Gastrocnemius medialis (tissue), 4 donors: ENCODE measurements at regions not wholly inside any gene's neighbourhood (a gene's known extent, or its start where the extent isn't known, plus 50 kb on each side); places are given as distances from the start of the nearest gene placed in this dataset.

Experiments used
- ATAC-seq, 2 donors: fragments of 150-250 bp; one replicate each; pipeline ENCODE4 v1.9.1; 2016
- DNase-seq, 2 donors: peaks; one replicate each; pipeline ENCODE4 v3.0.0-alpha.2; 2019
- H3K27ac ChIP-seq, 4 donors: fragments of 200-600 bp; sonication (generic); 1 replicate in 1 of 4; 2 replicates in 3 of 4; pipeline ENCODE4 v1.5.1; 2016 to 2018; ENCODE audit warnings: mild to moderate bottlenecking in 2 of 4, moderate library complexity in 1 of 4
- H3K27me3 ChIP-seq, 3 donors: fragments of 200-600 bp; sonication (generic) in 2 of 3; 1 replicate in 1 of 3; 2 replicates in 2 of 3; pipeline versions ENCODE4 v1.5.1 to v1.6.0; 2016 to 2019; ENCODE audit warnings: mild to moderate bottlenecking in 1 of 3, moderate library complexity in 1 of 3
- H3K36me3 ChIP-seq, 2 donors: fragments of 200-600 bp; sonication (generic) in 1 of 2; one replicate each; pipeline ENCODE4 v1.5.1; 2017 to 2018
- H3K4me1 ChIP-seq, 2 donors: fragments of 200-600 bp; sonication (generic) in 1 of 2; one replicate each; pipeline ENCODE4 v1.5.1; 2016 to 2017; ENCODE audit warnings: mild to moderate bottlenecking in 2 of 2
- H3K4me3 ChIP-seq, 4 donors: fragments of 200-600 bp; sonication (generic) in 3 of 4; 1 replicate in 1 of 4; 2 replicates in 3 of 4; pipeline ENCODE4 v1.5.1; 2016 to 2019; ENCODE audit warnings: mild to moderate bottlenecking in 2 of 4
- H3K9me3 ChIP-seq, 3 donors: fragments of 200-600 bp; sonication (generic) in 2 of 3; 1 replicate in 1 of 3; 2 replicates in 2 of 3; pipeline ENCODE4 v1.5.1; 2016 to 2019
- CTCF ChIP-seq, 5 experiments: fragments of 450-650 bp in 3 of 5; fragments of 200-600 bp in 2 of 5; sonication (generic) in 2 of 5; IDR thresholded peaks in 4 of 5; conservative IDR thresholded peaks in 1 of 5; 1 replicate in 4 of 5; 2 replicates in 1 of 5; pipeline ENCODE4 v1.5.1; 2016 to 2019; ENCODE audit warnings: antibody characterized with exemption in 5 of 5, mild to moderate bottlenecking in 3 of 5, moderate library complexity in 3 of 5
- POLR2A ChIP-seq, 2 donors: fragments of 450-650 bp; IDR thresholded peaks; one replicate each; pipeline ENCODE4 v1.6.1; 2017; ENCODE audit warnings: antibody characterized with exemption in 2 of 2, mild to moderate bottlenecking in 2 of 2, moderate library complexity in 2 of 2
- in situ Hi-C, 4 donors: fragments of 200-750 bp; cut with MboI; loops; one replicate each; pipeline versions ENCODE4 v1.15.0 to v1.8.0; 2017; ENCODE audit warnings: low sequenced_read_pairs in 4 of 4
- intact Hi-C: fragments of 100-400 bp; cut with DNase I; formaldehyde crosslinking; loops from one replicate; pipeline ENCODE4 v1.15.1; 2023; ENCODE audit warnings: low total_unique reads

- Histone ChIP-seq H3K27ac (no peak overlapping the region), H3K27me3 (no peaks in the 10 kb centered on the region), H3K9me3 (no peaks in the 10 kb centered on the region), H3K4me1 (no peaks in the 10 kb centered on the region), H3K4me3 (no peak overlapping the region), H3K36me3 (no peaks in the 10 kb centered on the region)
- no peak for ATAC-seq
- in situ Hi-C loops = no loop called here
- DNase-seq = no peak
- intact Hi-C loops = no loop called here
- TF ChIP-seq POLR2A (IDR thresholded peaks at IDR 0.05) (no peak), CTCF (IDR thresholded peaks at IDR 0.05 in 4 of 5, conservative IDR thresholded peaks at IDR 0.05 in 1 of 5) (no peak)
Observed at GRCh38 chr6:104404377-104404776, 455.3 kb downstream of the HACE1 start.

- intact Hi-C loops = no loop called here
- ATAC-seq (no peak), DNase-seq (no peak)
- Histone ChIP-seq H3K4me3 (no peak overlapping the region), H3K9me3 (no peaks in the 10 kb centered on the region), H3K27ac (no peak overlapping the region), H3K36me3 (no peaks in the 10 kb centered on the region), H3K4me1 (no peaks in the 10 kb centered on the region), H3K27me3 (no peaks in the 10 kb centered on the region)
- TF ChIP-seq POLR2A (IDR thresholded peaks at IDR 0.05) = no peak
- TF ChIP-seq CTCF (IDR thresholded peaks at IDR 0.05 in 4 of 5, conservative IDR thresholded peaks at IDR 0.05 in 1 of 5) = no peak
- in situ Hi-C loops = no loop called here
Observed at GRCh38 chr6:104402572-104402971, 457.1 kb downstream of the HACE1 start.

GRCh38 chr6:104401926-104402325, 457.8 kb downstream of the HACE1 start:
- Histone ChIP-seq H3K4me1 (no peaks in the 10 kb centered on the region), H3K9me3 (no peaks in the 10 kb centered on the region), H3K27me3 (no peaks in the 10 kb centered on the region), H3K36me3 (no peaks in the 10 kb centered on the region), H3K4me3 (no peak overlapping the region), H3K27ac (no peak overlapping the region)
- intact Hi-C loops (no loop called here), in situ Hi-C loops (no loop called here)
- DNase-seq = no peak
- TF ChIP-seq POLR2A (IDR thresholded peaks at IDR 0.05) = no peak
- TF ChIP-seq CTCF (IDR thresholded peaks at IDR 0.05 in 4 of 5, conservative IDR thresholded peaks at IDR 0.05 in 1 of 5) = no peak
- ATAC-seq = no peak

- intact Hi-C loops (no loop called here), in situ Hi-C loops (no loop called here)
- no peaks in the 10 kb centered on the region for H3K27me3 ChIP-seq
- H3K4me3 ChIP-seq = no peak overlapping the region
- no peak for TF ChIP-seq CTCF (IDR thresholded peaks at IDR 0.05 in 4 of 5, conservative IDR thresholded peaks at IDR 0.05 in 1 of 5)
- TF ChIP-seq POLR2A (IDR thresholded peaks at IDR 0.05) = no peak
- H3K9me3 ChIP-seq = no peaks in the 10 kb centered on the region
- DNase-seq = no peak
- no peaks in the 10 kb centered on the region for H3K4me1 ChIP-seq
- ATAC-seq = no peak
- H3K36me3 ChIP-seq = no peaks in the 10 kb centered on the region
- no peak overlapping the region for H3K27ac ChIP-seq
Observed at GRCh38 chr6:104400844-104401243, 458.9 kb downstream of the HACE1 start.

GRCh38 chr6:104396077-104396476, 463.6 kb downstream of the HACE1 start:
- in situ Hi-C loops = no loop called here
- no peak for ATAC-seq
- Histone ChIP-seq H3K27me3 (no peaks in the 10 kb centered on the region), H3K4me3 (no peak overlapping the region), H3K27ac (no peak overlapping the region), H3K4me1 (no peaks in the 10 kb centered on the region), H3K9me3 (no peaks in the 10 kb centered on the region), H3K36me3 (no peaks in the 10 kb centered on the region)
- no peak for DNase-seq
- intact Hi-C loops = no loop called here
- no peak for TF ChIP-seq POLR2A (IDR thresholded peaks at IDR 0.05)
- no peak for TF ChIP-seq CTCF (IDR thresholded peaks at IDR 0.05 in 4 of 5, conservative IDR thresholded peaks at IDR 0.05 in 1 of 5)
